K562 (cell line): ENCODE measurements at regions not wholly inside any gene's neighbourhood (a gene's known extent, or its start where the extent isn't known, plus 50 kb on each side); places are given as distances from the start of the nearest gene placed in this dataset.

Experiments used
- CBFA2T3 ChIP-seq: fragments of 450-650 bp; IDR thresholded peaks from 2 replicates; pipeline ENCODE4 v1.6.1; 2017
- CREB3L1 ChIP-seq: fragments of 450-650 bp; IDR thresholded peaks from 2 replicates; pipeline ENCODE4 v1.6.1; 2014; ENCODE audit warnings: low read depth, mild to moderate bottlenecking, moderate library complexity, borderline replicate concordance
- ERF ChIP-seq: fragments of 450-650 bp; formaldehyde crosslinking; IDR thresholded peaks from 2 replicates; pipeline ENCODE4 v1.4.0; 2020; ENCODE audit warnings: mild to moderate bottlenecking, mixed read lengths
- HEY1 ChIP-seq: fragments of 250-450 bp; sonication (Bioruptor Pico); IDR thresholded peaks from 2 replicates; pipeline ENCODE4 v1.5.0; 2020; ENCODE audit warnings: mild to moderate bottlenecking, moderate library complexity, borderline replicate concordance
- IRF2 ChIP-seq: sonication (generic); formaldehyde crosslinking; IDR thresholded peaks from 2 replicates; pipeline ENCODE4 v1.8.1; 2022; ENCODE audit warnings: mild to moderate bottlenecking, missing genetic modification reagents
- KAT2B ChIP-seq: IDR thresholded peaks from one replicate; pipeline ENCODE4 v1.6.1; 2012; ENCODE audit warnings: low read depth, mild to moderate bottlenecking, control low read depth, inconsistent platforms, low read length, moderate library complexity
- KDM4B ChIP-seq, 2 experiments: fragments of 450-650 bp in 1 of 2; sonication (generic) in 1 of 2; IDR thresholded peaks; 2 replicates each; pipeline ENCODE4 v1.6.1; 2016 to 2017; ENCODE audit warnings: borderline replicate concordance in 2 of 2, antibody characterized with exemption in 1 of 2, low read depth in 1 of 2, mild to moderate bottlenecking in 1 of 2
- KLF1 ChIP-seq: fragments of 450-650 bp; IDR thresholded peaks from 2 replicates; pipeline ENCODE4 v1.6.1; 2016; ENCODE audit warnings: missing genetic modification characterization, missing compliant biosample characterization
- MXI1 ChIP-seq: IDR thresholded peaks from 2 replicates; pipeline ENCODE4 v1.6.1; 2011; ENCODE audit warnings: low read depth, mild to moderate bottlenecking, improper control_type of control experiment, low read length
- OTX1 ChIP-seq: fragments of 450-650 bp; formaldehyde crosslinking; IDR thresholded peaks from 2 replicates; pipeline ENCODE4 v1.4.0; 2022; ENCODE audit warnings: mild to moderate bottlenecking
- PHF20 ChIP-seq: fragments of 450-650 bp; IDR thresholded peaks from 2 replicates; pipeline ENCODE4 v1.6.1; 2018; ENCODE audit not compliant: partially characterized antibody
- PTBP1 ChIP-seq: fragments of 200-400 bp; formaldehyde crosslinking; IDR thresholded peaks from 2 replicates; pipeline ENCODE4 v1.6.1; 2017; ENCODE audit warnings: low read depth, low read length
- SMARCC2 ChIP-seq: fragments of 450-650 bp; IDR thresholded peaks from 2 replicates; pipeline ENCODE4 v1.6.1; 2017; ENCODE audit warnings: antibody characterized with exemption, moderate library complexity, mild to moderate bottlenecking, low read depth
- TAF7 ChIP-seq: fragments of 450-650 bp; IDR thresholded peaks from 2 replicates; pipeline ENCODE4 v1.6.1; 2016; ENCODE audit warnings: missing genetic modification characterization, missing compliant biosample characterization
- ZBTB1 ChIP-seq: sonication (generic); formaldehyde crosslinking; IDR thresholded peaks from 2 replicates; pipeline ENCODE4 v1.8.1; 2023; ENCODE audit warnings: missing genetic modification reagents, low read depth, mild to moderate bottlenecking, borderline replicate concordance
- ZFP30 ChIP-seq: fragments of 250-450 bp; sonication (Bioruptor Pico); IDR thresholded peaks from 2 replicates; pipeline ENCODE4 v1.8.0; 2022; ENCODE audit warnings: moderate library complexity, mild to moderate bottlenecking, inconsistent platforms, borderline replicate concordance
- ZNF561 ChIP-seq: fragments of 450-650 bp; formaldehyde crosslinking; conservative IDR thresholded peaks from 2 replicates; pipeline ENCODE4 v1.4.0; 2020; ENCODE audit warnings: mild to moderate bottlenecking, moderate library complexity
- ZNF780A ChIP-seq: fragments of 250-450 bp; sonication (Bioruptor Pico); IDR thresholded peaks from 2 replicates; pipeline ENCODE4 v1.5.0; 2021; ENCODE audit warnings: mild to moderate bottlenecking
- ZNF830 ChIP-seq: fragments of 250-450 bp; sonication (Bioruptor Pico); IDR thresholded peaks from 2 replicates; pipeline ENCODE4 v1.5.0; 2021; ENCODE audit warnings: mild to moderate bottlenecking
- TF ChIP-seq, protein P1 (sequence below): IDR thresholded peaks from 3 replicates; pipeline ENCODE4 v1.6.1; 2011; ENCODE audit warnings: borderline replicate concordance, mild to moderate bottlenecking; ENCODE audit not compliant: insufficient read length, insufficient read depth
- TF ChIP-seq, protein P2 (sequence below): sonication (generic); formaldehyde crosslinking; IDR thresholded peaks from 2 replicates; pipeline ENCODE4 v1.9.0; 2022; ENCODE audit warnings: mild to moderate bottlenecking, missing genetic modification reagents
- TF ChIP-seq, protein P3 (sequence below), 2 experiments: IDR thresholded peaks; 2 replicates each; pipeline ENCODE4 v1.6.1; 2011; ENCODE audit warnings: borderline replicate concordance in 1 of 2, control low read depth in 1 of 2, low read depth in 1 of 2, low read length in 1 of 2, mild to moderate bottlenecking in 1 of 2, mixed read lengths in 1 of 2, moderate library complexity in 1 of 2; ENCODE audit not compliant: insufficient read depth in 1 of 2, insufficient read length in 1 of 2, poor library complexity in 1 of 2, severe bottlenecking in 1 of 2; ENCODE audit errors: extremely low read depth in 1 of 2
- TF ChIP-seq, protein P4 (sequence below): sonication (generic); formaldehyde crosslinking; IDR thresholded peaks from 2 replicates; pipeline ENCODE4 v1.8.1; 2022; ENCODE audit warnings: missing genetic modification reagents

DNA sequence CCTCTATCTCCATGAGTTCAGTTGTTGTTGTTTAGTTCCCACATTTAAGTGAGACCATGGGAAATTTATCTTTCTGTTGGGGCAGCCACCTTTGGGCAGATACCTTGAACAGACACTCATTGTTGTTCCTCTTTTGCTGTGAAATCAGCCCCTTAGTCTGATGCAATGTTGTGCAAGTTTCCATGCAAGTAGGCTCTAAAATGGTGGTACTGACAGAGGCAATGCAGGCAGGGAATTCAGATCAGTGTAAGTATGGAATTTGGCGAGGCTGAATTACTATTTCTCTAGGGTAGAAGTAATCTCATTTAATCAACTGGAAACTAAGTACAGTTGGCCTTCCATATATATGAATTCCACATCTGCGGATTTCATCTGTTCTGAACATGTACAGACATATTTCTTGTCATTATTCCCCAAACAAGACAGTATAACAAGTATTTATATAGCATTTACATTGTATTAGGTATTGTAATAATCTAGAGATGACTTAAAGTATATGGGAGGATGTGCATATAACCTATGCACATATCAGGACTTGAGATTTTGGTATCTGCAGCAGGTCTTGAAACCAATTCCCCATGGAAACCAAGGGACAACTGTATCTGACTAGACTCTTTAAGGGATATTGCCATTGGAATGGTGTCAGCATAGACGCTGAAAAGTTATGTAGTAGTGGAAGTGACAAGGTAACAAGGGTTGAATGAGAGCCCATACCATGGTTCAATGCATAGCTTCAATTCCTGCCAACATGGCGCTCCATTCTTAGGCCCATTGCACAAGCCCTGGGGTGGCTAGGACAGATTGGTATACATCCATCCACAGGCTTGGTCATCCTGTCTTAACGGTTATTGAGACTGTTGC is 281.5 kb upstream of the HTR2A start (continued):
- TF ChIP-seq, protein P1, sequence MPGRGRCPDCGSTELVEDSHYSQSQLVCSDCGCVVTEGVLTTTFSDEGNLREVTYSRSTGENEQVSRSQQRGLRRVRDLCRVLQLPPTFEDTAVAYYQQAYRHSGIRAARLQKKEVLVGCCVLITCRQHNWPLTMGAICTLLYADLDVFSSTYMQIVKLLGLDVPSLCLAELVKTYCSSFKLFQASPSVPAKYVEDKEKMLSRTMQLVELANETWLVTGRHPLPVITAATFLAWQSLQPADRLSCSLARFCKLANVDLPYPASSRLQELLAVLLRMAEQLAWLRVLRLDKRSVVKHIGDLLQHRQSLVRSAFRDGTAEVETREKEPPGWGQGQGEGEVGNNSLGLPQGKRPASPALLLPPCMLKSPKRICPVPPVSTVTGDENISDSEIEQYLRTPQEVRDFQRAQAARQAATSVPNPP: no peak
- no peak for TF ChIP-seq PTBP1
- TF ChIP-seq MXI1: no peak
- TF ChIP-seq OTX1 (CRISPR knock-in tag): no peak
- no peak for TF ChIP-seq KDM4B (IDR thresholded peaks at IDR 0.05; ENCODE audit: borderline replicate concordance in 2 of 2, low read depth in 1 of 2)
- TF ChIP-seq, protein P2, sequence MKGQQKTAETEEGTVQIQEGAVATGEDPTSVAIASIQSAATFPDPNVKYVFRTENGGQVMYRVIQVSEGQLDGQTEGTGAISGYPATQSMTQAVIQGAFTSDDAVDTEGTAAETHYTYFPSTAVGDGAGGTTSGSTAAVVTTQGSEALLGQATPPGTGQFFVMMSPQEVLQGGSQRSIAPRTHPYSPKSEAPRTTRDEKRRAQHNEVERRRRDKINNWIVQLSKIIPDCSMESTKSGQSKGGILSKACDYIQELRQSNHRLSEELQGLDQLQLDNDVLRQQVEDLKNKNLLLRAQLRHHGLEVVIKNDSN (CRISPR knock-in tag): no peak
- TF ChIP-seq ZNF561 (CRISPR knock-in tag): no peak
- TF ChIP-seq IRF2 (CRISPR knock-in tag): no peak
- TF ChIP-seq TAF7 (tag): no peak
- no peak for TF ChIP-seq HEY1 (CRISPR knock-in tag)
- no peak for TF ChIP-seq ZFP30 (CRISPR knock-in tag)
- no peak for TF ChIP-seq SMARCC2
- no peak for TF ChIP-seq ZNF780A
- TF ChIP-seq ERF (CRISPR knock-in tag): no peak
- no peak for TF ChIP-seq CREB3L1
- TF ChIP-seq, protein P3, sequence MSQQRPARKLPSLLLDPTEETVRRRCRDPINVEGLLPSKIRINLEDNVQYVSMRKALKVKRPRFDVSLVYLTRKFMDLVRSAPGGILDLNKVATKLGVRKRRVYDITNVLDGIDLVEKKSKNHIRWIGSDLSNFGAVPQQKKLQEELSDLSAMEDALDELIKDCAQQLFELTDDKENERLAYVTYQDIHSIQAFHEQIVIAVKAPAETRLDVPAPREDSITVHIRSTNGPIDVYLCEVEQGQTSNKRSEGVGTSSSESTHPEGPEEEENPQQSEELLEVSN (IDR thresholded peaks at IDR 0.05; ENCODE audit: borderline replicate concordance in 1 of 2, extremely low read depth in 1 of 2, insufficient read depth in 1 of 2, insufficient read length in 1 of 2, low read depth in 1 of 2, low read length in 1 of 2, poor library complexity in 1 of 2, severe bottlenecking in 1 of 2): no peak
- TF ChIP-seq ZBTB1 (CRISPR knock-in tag): no peak
- no peak for TF ChIP-seq PHF20
- no peak for TF ChIP-seq KAT2B
- TF ChIP-seq ZNF830 (CRISPR knock-in tag): no peak
- TF ChIP-seq KLF1: no peak
- TF ChIP-seq CBFA2T3: no peak
- TF ChIP-seq, protein P4, sequence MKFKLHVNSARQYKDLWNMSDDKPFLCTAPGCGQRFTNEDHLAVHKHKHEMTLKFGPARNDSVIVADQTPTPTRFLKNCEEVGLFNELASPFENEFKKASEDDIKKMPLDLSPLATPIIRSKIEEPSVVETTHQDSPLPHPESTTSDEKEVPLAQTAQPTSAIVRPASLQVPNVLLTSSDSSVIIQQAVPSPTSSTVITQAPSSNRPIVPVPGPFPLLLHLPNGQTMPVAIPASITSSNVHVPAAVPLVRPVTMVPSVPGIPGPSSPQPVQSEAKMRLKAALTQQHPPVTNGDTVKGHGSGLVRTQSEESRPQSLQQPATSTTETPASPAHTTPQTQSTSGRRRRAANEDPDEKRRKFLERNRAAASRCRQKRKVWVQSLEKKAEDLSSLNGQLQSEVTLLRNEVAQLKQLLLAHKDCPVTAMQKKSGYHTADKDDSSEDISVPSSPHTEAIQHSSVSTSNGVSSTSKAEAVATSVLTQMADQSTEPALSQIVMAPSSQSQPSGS (CRISPR knock-in tag): no peak
